ENCODE measurements at regions not wholly inside any gene's neighbourhood (a gene's known extent, or its start where the extent isn't known, plus 50 kb on each side); places are given as distances from the start of the nearest gene placed in this dataset.

DNA sequence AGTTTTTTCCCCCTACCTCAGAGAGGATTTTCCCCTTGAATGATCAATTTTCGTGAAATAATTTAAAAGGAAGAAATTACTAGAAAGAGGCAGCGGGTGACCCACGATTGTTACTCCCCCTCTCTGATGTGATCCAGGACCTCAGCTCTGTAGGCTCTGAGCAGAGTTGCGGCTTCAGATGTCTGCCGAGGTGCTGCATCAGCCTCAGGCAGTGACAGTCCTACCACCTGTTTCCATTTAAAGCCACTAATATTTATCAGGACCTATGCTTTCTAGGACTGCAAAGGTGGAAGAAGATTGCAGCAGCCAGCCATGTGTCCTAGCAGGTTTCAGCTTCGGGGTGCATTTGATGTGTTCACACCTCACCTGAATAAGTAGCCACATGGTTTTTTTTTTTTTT, 294.8 kb upstream of the C2CD4B start:
- ChIA-PET CTCF (interaction anchor here (0.7 kb wide), 1 partner anchor 94 kb away, joined by 3 read pairs; no protein-coding TSS in a partner anchor), POLR2A (no interaction called here)
- Histone ChIP-seq H3K27me3 (ENCODE audit: control insufficient read depth, insufficient read depth, low read length) (no peaks in the 10 kb centered on the region), H3K36me3 (ENCODE audit: control insufficient read depth, insufficient read depth, low read length) (no peaks in the 10 kb centered on the region), H3K4me3 (ENCODE audit: low read depth, low read length) (no peak overlapping the region)
- TF ChIP-seq CTCF (IDR thresholded peaks at IDR 0.05; ENCODE audit: insufficient read depth, low read depth, low read length): no peak
- DNase-seq (ENCODE audit: low read depth): no peak

- TF ChIP-seq CTCF (IDR thresholded peaks at IDR 0.05; ENCODE audit: insufficient read depth, low read depth, low read length): no peak
- DNase-seq (ENCODE audit: low read depth): no peak
- ChIA-PET POLR2A (no interaction called here), CTCF (interaction anchor here (1.1 to 1.7 kb wide), 3 partner anchors 13 to 157 kb away, joined by 4 to 6 read pairs (median 5); no protein-coding TSS in a partner anchor)
- H3K27me3 ChIP-seq (ENCODE audit: control insufficient read depth, insufficient read depth, low read length): no peaks in the 10 kb centered on the region
- H3K36me3 ChIP-seq (ENCODE audit: control insufficient read depth, insufficient read depth, low read length): no peaks in the 10 kb centered on the region
- no peak overlapping the region for H3K4me3 ChIP-seq (ENCODE audit: low read depth, low read length)
Measured at GRCh38 chr15:62462268-62462667, 297.2 kb upstream of the C2CD4B start.

- CTCF ChIA-PET: interaction anchor here (1.1 to 1.7 kb wide), 3 partner anchors 14 to 156 kb away, joined by 4 to 6 read pairs (median 5); no protein-coding TSS in a partner anchor
- Histone ChIP-seq H3K36me3 (ENCODE audit: control insufficient read depth, insufficient read depth, low read length) (no peaks in the 10 kb centered on the region), H3K4me3 (ENCODE audit: low read depth, low read length) (no peak overlapping the region), H3K27me3 (ENCODE audit: control insufficient read depth, insufficient read depth, low read length) (no peaks in the 10 kb centered on the region)
- POLR2A ChIA-PET: no interaction called here
- no peak for TF ChIP-seq CTCF (IDR thresholded peaks at IDR 0.05; ENCODE audit: insufficient read depth, low read depth, low read length)
- no peak for DNase-seq (ENCODE audit: low read depth)
Measured at GRCh38 chr15:62462721-62463120, 297.6 kb upstream of the C2CD4B start.

- ChIA-PET POLR2A (no interaction called here), CTCF (interaction anchor here (0.7 kb wide), 1 partner anchor 26 kb away, joined by 3 read pairs; no protein-coding TSS in a partner anchor)
- Histone ChIP-seq H3K27me3 (ENCODE audit: control insufficient read depth, insufficient read depth, low read length) (no peaks in the 10 kb centered on the region), H3K36me3 (ENCODE audit: control insufficient read depth, insufficient read depth, low read length) (no peaks in the 10 kb centered on the region), H3K4me3 (ENCODE audit: low read depth, low read length) (no peak overlapping the region)
- TF ChIP-seq CTCF (IDR thresholded peaks at IDR 0.05; ENCODE audit: insufficient read depth, low read depth, low read length): no peak
- DNase-seq (ENCODE audit: low read depth): peak; percentile 51
Measured at GRCh38 chr15:62464705-62465104, 299.6 kb upstream of the C2CD4B start.

GRCh38 chr15:62465173-62465572, 300.1 kb upstream of the C2CD4B start:
- no peaks in the 10 kb centered on the region for H3K27me3 ChIP-seq (ENCODE audit: control insufficient read depth, insufficient read depth, low read length)
- DNase-seq (ENCODE audit: low read depth): no peak
- POLR2A ChIA-PET: no interaction called here
- CTCF ChIA-PET: no interaction called here
- TF ChIP-seq CTCF (IDR thresholded peaks at IDR 0.05; ENCODE audit: insufficient read depth, low read depth, low read length): no peak
- no peaks in the 10 kb centered on the region for H3K36me3 ChIP-seq (ENCODE audit: control insufficient read depth, insufficient read depth, low read length)
- H3K4me3 ChIP-seq (ENCODE audit: low read depth, low read length): no peak overlapping the region
